Keratinocyte (primary cell): ENCODE measurements at regions not wholly inside any gene's neighbourhood (a gene's known extent, or its start where the extent isn't known, plus 50 kb on each side); places are given as distances from the start of the nearest gene placed in this dataset.

Experiments used
- DNase-seq: peaks from one replicate; pipeline ENCODE4 v3.0.0-alpha.2; 2011; ENCODE audit warnings: low read depth, missing footprints, low spot score
- FAIRE-seq: peaks from 2 replicates; lab custom pipeline; 2011; peaks lifted over from hg19 to GRCh38; lab: Jason Lieb, UNC
- H2AFZ ChIP-seq: 2 replicates; pipeline ENCODE4 v1.6.0; 2012; ENCODE audit warnings: low read length, control low read depth, inconsistent platforms; ENCODE audit not compliant: control insufficient read depth
- H3K27ac ChIP-seq: 2 replicates; pipeline ENCODE4 v1.5.1; 2011; ENCODE audit warnings: low read length; ENCODE audit not compliant: control insufficient read depth, insufficient read depth
- H3K27me3 ChIP-seq: 3 replicates; pipeline ENCODE4 v1.6.0; 2011; ENCODE audit warnings: low read length; ENCODE audit not compliant: control insufficient read depth, insufficient read depth; ENCODE audit errors: extremely low read depth
- H3K36me3 ChIP-seq, 2 experiments: 2 replicates in 1 of 2; 3 replicates in 1 of 2; pipeline ENCODE4 v1.5.1; 2011; ENCODE audit warnings: low read length in 2 of 2, mild to moderate bottlenecking in 1 of 2; ENCODE audit not compliant: control insufficient read depth in 2 of 2, insufficient read depth in 2 of 2; ENCODE audit errors: extremely low read depth in 1 of 2
- H3K4me1 ChIP-seq: 3 replicates; pipeline ENCODE4 v1.5.1; 2011; ENCODE audit warnings: low read length; ENCODE audit not compliant: control insufficient read depth, insufficient read depth; ENCODE audit errors: extremely low read depth
- H3K4me2 ChIP-seq: 3 replicates; pipeline ENCODE4 v1.6.0; 2011; ENCODE audit warnings: low read depth, low read length; ENCODE audit not compliant: control insufficient read depth, insufficient read depth; ENCODE audit errors: extremely low read depth
- H3K4me3 ChIP-seq, 3 experiments: fragments of 200-600 bp in 1 of 3; sonication (generic) in 1 of 3; 2 replicates in 2 of 3; 3 replicates in 1 of 3; pipeline ENCODE4 v1.5.1; 2011 to 2016; ENCODE audit warnings: low read length in 3 of 3, mild to moderate bottlenecking in 3 of 3, control low read depth in 2 of 3, inconsistent platforms in 1 of 3, low read depth in 1 of 3, mixed read lengths in 1 of 3, mixed run types in 1 of 3, moderate library complexity in 1 of 3; ENCODE audit not compliant: control insufficient read depth in 2 of 3, insufficient read depth in 2 of 3; ENCODE audit errors: extremely low read depth in 1 of 3
- H3K79me2 ChIP-seq: 2 replicates; pipeline ENCODE4 v1.6.0; 2012; ENCODE audit warnings: low read length; ENCODE audit not compliant: control insufficient read depth, insufficient read depth
- H3K9ac ChIP-seq: 3 replicates; pipeline ENCODE4 v1.6.0; 2011; ENCODE audit warnings: low read length; ENCODE audit not compliant: control insufficient read depth, insufficient read depth; ENCODE audit errors: extremely low read depth
- H3K9me1 ChIP-seq: 3 replicates; pipeline ENCODE4 v1.6.0; 2011; ENCODE audit warnings: low read length; ENCODE audit not compliant: control insufficient read depth, insufficient read depth; ENCODE audit errors: extremely low read depth
- H3K9me3 ChIP-seq: 2 replicates; pipeline ENCODE4 v1.5.1; 2012; ENCODE audit warnings: low read depth, low read length; ENCODE audit not compliant: control insufficient read depth
- H4K20me1 ChIP-seq: 3 replicates; pipeline ENCODE4 v1.6.0; 2011; ENCODE audit warnings: low read length; ENCODE audit not compliant: control insufficient read depth, insufficient read depth; ENCODE audit errors: extremely low read depth
- EZH2 ChIP-seq: IDR thresholded peaks from one replicate; pipeline ENCODE4 v1.6.1; 2012; ENCODE audit warnings: inconsistent platforms, mild to moderate bottlenecking, low read length, moderate library complexity
- dilution Hi-C: fragments of 300-500 bp; cut with MboI; formaldehyde crosslinking; loops from one replicate; pipeline ENCODE4 v1.7.0; 2020; ENCODE audit warnings: low sequenced_read_pairs; ENCODE audit not compliant: extremely low pct_ligation_motif_present
- TF ChIP-seq, protein P1 (sequence below), 3 experiments: IDR thresholded peaks in 1 of 3; conservative IDR thresholded peaks in 1 of 3; optimal IDR thresholded peaks in 1 of 3; 2 replicates in 2 of 3; 3 replicates in 1 of 3; pipeline versions ENCODE3 to v1.5.1; 2011; ENCODE audit warnings: low read length in 3 of 3, mild to moderate bottlenecking in 3 of 3, moderate library complexity in 2 of 3, control low read depth in 1 of 3, inconsistent platforms in 1 of 3; ENCODE audit not compliant: insufficient read depth in 2 of 3; ENCODE audit errors: extremely low read depth in 1 of 3

GRCh38 chr4:117378942-117379341 lies 293.6 kb upstream of the TRAM1L1 start:
- no peak overlapping the region for H3K4me2 ChIP-seq
- no peak for FAIRE-seq

DNA sequence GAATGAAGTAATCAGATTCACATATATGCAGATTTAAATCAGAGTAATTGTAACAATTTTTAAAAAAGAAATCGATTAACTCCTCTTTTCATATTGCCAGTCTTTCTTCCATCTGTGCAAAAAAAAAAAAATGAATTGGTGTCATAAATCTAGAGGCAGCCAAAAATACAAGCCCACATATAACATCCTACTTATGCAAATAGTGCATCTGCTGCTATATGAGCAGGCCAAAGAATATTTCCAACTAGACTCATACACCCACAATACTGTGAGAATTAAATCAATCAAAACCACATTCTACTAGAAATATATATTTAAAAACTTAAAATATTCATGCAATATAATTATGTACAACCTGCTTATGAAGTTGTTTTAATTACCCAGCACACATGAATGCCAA lies 298.1 kb upstream of the TRAM1L1 start:
- H3K4me1 ChIP-seq = no peaks in the 10 kb centered on the region
- H3K9me3 ChIP-seq = no peaks in the 10 kb centered on the region
- H3K9me1 ChIP-seq = no peaks in the 10 kb centered on the region
- H3K27me3 ChIP-seq = no peaks in the 10 kb centered on the region
- no peak overlapping the region for H3K9ac ChIP-seq
- H2AFZ ChIP-seq = no peak overlapping the region
- H3K4me3 ChIP-seq = no peak overlapping the region
- dilution Hi-C loops = no loop called here
- FAIRE-seq (no peak), DNase-seq (no peak)
- H3K4me2 ChIP-seq = no peak overlapping the region
- TF ChIP-seq, protein P1, sequence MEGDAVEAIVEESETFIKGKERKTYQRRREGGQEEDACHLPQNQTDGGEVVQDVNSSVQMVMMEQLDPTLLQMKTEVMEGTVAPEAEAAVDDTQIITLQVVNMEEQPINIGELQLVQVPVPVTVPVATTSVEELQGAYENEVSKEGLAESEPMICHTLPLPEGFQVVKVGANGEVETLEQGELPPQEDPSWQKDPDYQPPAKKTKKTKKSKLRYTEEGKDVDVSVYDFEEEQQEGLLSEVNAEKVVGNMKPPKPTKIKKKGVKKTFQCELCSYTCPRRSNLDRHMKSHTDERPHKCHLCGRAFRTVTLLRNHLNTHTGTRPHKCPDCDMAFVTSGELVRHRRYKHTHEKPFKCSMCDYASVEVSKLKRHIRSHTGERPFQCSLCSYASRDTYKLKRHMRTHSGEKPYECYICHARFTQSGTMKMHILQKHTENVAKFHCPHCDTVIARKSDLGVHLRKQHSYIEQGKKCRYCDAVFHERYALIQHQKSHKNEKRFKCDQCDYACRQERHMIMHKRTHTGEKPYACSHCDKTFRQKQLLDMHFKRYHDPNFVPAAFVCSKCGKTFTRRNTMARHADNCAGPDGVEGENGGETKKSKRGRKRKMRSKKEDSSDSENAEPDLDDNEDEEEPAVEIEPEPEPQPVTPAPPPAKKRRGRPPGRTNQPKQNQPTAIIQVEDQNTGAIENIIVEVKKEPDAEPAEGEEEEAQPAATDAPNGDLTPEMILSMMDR (optimal IDR thresholded peaks at IDR 0.05 in 1 of 3, IDR thresholded peaks at IDR 0.05 in 1 of 3, conservative IDR thresholded peaks at IDR 0.05 in 1 of 3; ENCODE audit: extremely low read depth in 1 of 3, insufficient read depth in 2 of 3, low read length in 3 of 3) = no peak
- TF ChIP-seq EZH2 = no peak
- H3K79me2 ChIP-seq = no peaks in the 10 kb centered on the region
- no peaks in the 10 kb centered on the region for H3K36me3 ChIP-seq
- no peaks in the 10 kb centered on the region for H4K20me1 ChIP-seq
- no peak overlapping the region for H3K27ac ChIP-seq

More at GRCh38 chr4:117378942-117379341, 293.6 kb upstream of the TRAM1L1 start:
- Histone ChIP-seq H3K36me3 (no peaks in the 10 kb centered on the region), H3K4me3 (no peak overlapping the region), H3K27ac (no peak overlapping the region), H3K9me3 (no peaks in the 10 kb centered on the region), H3K9me1 (no peaks in the 10 kb centered on the region), H2AFZ (no peak overlapping the region), H3K27me3 (no peaks in the 10 kb centered on the region), H3K79me2 (no peaks in the 10 kb centered on the region), H3K4me1 (no peaks in the 10 kb centered on the region), H4K20me1 (no peaks in the 10 kb centered on the region), H3K9ac (no peak overlapping the region)
- no peak for TF ChIP-seq EZH2
- TF ChIP-seq, protein P1 (optimal IDR thresholded peaks at IDR 0.05 in 1 of 3, IDR thresholded peaks at IDR 0.05 in 1 of 3, conservative IDR thresholded peaks at IDR 0.05 in 1 of 3; ENCODE audit: extremely low read depth in 1 of 3, insufficient read depth in 2 of 3, low read length in 3 of 3) = no peak
- dilution Hi-C loops = no loop called here
- DNase-seq = no peak
